CD8-positive, alpha-beta memory T cell (primary cell): ENCODE measurements at regions not wholly inside any gene's neighbourhood (a gene's known extent, or its start where the extent isn't known, plus 50 kb on each side); places are given as distances from the start of the nearest gene placed in this dataset.
A peak's percentile ranks its signal among the peaks of the same experiment; 100 is the strongest.

Experiments used
- CTCF ChIA-PET: fragments of 350-600 bp; sonication (Branson Sonifier 250); formaldehyde crosslinking; loops from one replicate; lab custom pipeline; 2021; ENCODE audit warnings: antibody characterized with exemption; lab: Charles Lee
- POLR2A ChIA-PET: fragments of 350-600 bp; sonication (Branson Sonifier 250); formaldehyde crosslinking; loops from one replicate; lab custom pipeline; 2021; ENCODE audit warnings: antibody characterized with exemption; lab: Charles Lee
- DNase-seq, 5 donors: peaks; one replicate each; pipeline versions ENCODE4 v3.0.0 to v3.0.0-alpha.2; 2020 to 2022; ENCODE audit warnings: mixed read lengths in 1 of 5
- H3K27ac ChIP-seq: one replicate; pipeline ENCODE4 v1.7.0; 2013; ENCODE audit warnings: low read depth, mild to moderate bottlenecking, low read length, moderate library complexity
- H3K27me3 ChIP-seq: 2 replicates; pipeline ENCODE4 v1.7.0; 2013; ENCODE audit warnings: low read length, mild to moderate bottlenecking; ENCODE audit not compliant: insufficient read depth, poor library complexity, severe bottlenecking
- H3K36me3 ChIP-seq: 2 replicates; pipeline ENCODE4 v1.7.0; 2013; ENCODE audit warnings: mild to moderate bottlenecking, low read length, moderate library complexity; ENCODE audit not compliant: insufficient read depth
- H3K4me1 ChIP-seq: 2 replicates; pipeline ENCODE4 v1.7.0; 2013; ENCODE audit warnings: mild to moderate bottlenecking, low read length, moderate library complexity; ENCODE audit not compliant: insufficient read depth
- H3K4me3 ChIP-seq: 2 replicates; pipeline ENCODE4 v1.7.0; 2013; ENCODE audit warnings: mild to moderate bottlenecking, low read length
- H3K9me3 ChIP-seq: 2 replicates; pipeline ENCODE4 v1.7.0; 2013; ENCODE audit warnings: mild to moderate bottlenecking, low read length
- H3K27ac Mint-ChIP-seq, 8 donors: one replicate each; pipeline ENCODE4 v1.8.0; 2020 to 2021; ENCODE audit warnings: mixed read lengths in 8 of 8, mild to moderate bottlenecking in 6 of 8, inconsistent platforms in 3 of 8, moderate library complexity in 3 of 8
- H3K27me3 Mint-ChIP-seq, 2 donors: one replicate each; pipeline ENCODE4 v1.8.0; 2020 to 2021; ENCODE audit warnings: mixed read lengths in 2 of 2, mild to moderate bottlenecking in 1 of 2, moderate library complexity in 1 of 2
- H3K36me3 Mint-ChIP-seq, 3 donors: one replicate each; pipeline ENCODE4 v1.8.0; 2020 to 2021; ENCODE audit warnings: mixed read lengths in 3 of 3, inconsistent platforms in 1 of 3, mild to moderate bottlenecking in 1 of 3
- H3K4me1 Mint-ChIP-seq, 3 donors: one replicate each; pipeline ENCODE4 v1.8.0; 2020 to 2021; ENCODE audit warnings: mixed read lengths in 3 of 3, inconsistent platforms in 1 of 3, mild to moderate bottlenecking in 1 of 3
- H3K4me3 Mint-ChIP-seq, 7 donors: one replicate each; pipeline ENCODE4 v1.8.0; 2020 to 2021; ENCODE audit warnings: mixed read lengths in 7 of 7, mild to moderate bottlenecking in 6 of 7, moderate library complexity in 4 of 7, inconsistent platforms in 2 of 7
- H3K9me3 Mint-ChIP-seq, 5 donors: one replicate each; pipeline ENCODE4 v1.8.0; 2020 to 2022; ENCODE audit warnings: mixed read lengths in 5 of 5, mild to moderate bottlenecking in 3 of 5, moderate library complexity in 2 of 5, inconsistent platforms in 1 of 5

DNA sequence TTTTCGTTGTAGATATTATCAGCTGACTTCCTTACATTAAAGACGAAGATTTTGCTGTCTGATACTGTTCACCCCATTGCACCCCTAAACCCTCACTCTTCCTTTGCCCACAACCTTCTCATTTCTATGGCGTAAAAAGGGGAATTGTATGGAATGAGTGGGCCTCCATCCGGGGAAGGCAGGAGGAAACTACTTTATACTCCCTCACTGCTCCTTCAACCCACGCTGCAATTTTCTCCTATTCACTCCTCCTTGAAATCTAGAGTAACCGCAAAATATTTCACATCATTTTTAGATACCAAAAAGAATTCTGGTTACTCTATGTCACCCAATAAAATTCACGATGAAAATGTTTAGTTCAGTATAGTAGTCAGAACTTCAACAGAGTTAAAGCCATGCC is 330.8 kb downstream of the DIRAS2 start:
- H3K27me3 ChIP-seq = no peaks in the 10 kb centered on the region
- no peaks in the 10 kb centered on the region for H3K4me1 ChIP-seq
- peaks cover 0 to 2% (median 0%) of the 10 kb centered on the region in 5 donors for H3K9me3 Mint-ChIP-seq
- H3K9me3 ChIP-seq = no peaks in the 10 kb centered on the region
- no peak for DNase-seq
- H3K4me3 ChIP-seq = no peak overlapping the region
- no peak overlapping the region for H3K27ac ChIP-seq
- ChIA-PET CTCF (no interaction called here), POLR2A (no interaction called here)
- no peaks in the 10 kb centered on the region for H3K36me3 ChIP-seq
- H3K4me1 Mint-ChIP-seq = no peaks in the 10 kb centered on the region
- no peaks in the 10 kb centered on the region for H3K36me3 Mint-ChIP-seq
- no peak overlapping the region for H3K27ac Mint-ChIP-seq
- H3K4me3 Mint-ChIP-seq = no peak overlapping the region
- H3K27me3 Mint-ChIP-seq = peaks cover 0 to 5% of the 10 kb centered on the region in 2 donors

GRCh38 chr9:90322296-90322695 is 320.3 kb downstream of the DIRAS2 start:
- Histone ChIP-seq H3K4me1 (no peaks in the 10 kb centered on the region), H3K4me3 (no peak overlapping the region), H3K27ac (no peak overlapping the region), H3K36me3 (no peaks in the 10 kb centered on the region), H3K9me3 (no peaks in the 10 kb centered on the region), H3K27me3 (no peaks in the 10 kb centered on the region)
- Mint-ChIP-seq H3K4me1 (no peaks in the 10 kb centered on the region), H3K27me3 (peaks cover 2 to 15% of the 10 kb centered on the region in 2 donors), H3K27ac (no peak overlapping the region), H3K36me3 (no peaks in the 10 kb centered on the region), H3K4me3 (no peak overlapping the region), H3K9me3 (no peaks in the 10 kb centered on the region)
- POLR2A ChIA-PET = no interaction called here
- CTCF ChIA-PET = no interaction called here
- no peak for DNase-seq

GRCh38 chr9:90325913-90326653 is 316.5 kb downstream of the DIRAS2 start:
- DNase-seq = no peak
- H3K9me3 ChIP-seq = no peaks in the 10 kb centered on the region
- H3K4me3 ChIP-seq = no peak overlapping the region
- H3K4me1 Mint-ChIP-seq = no peaks in the 10 kb centered on the region
- no peaks in the 10 kb centered on the region for H3K36me3 Mint-ChIP-seq
- no peaks in the 10 kb centered on the region for H3K36me3 ChIP-seq
- no peaks in the 10 kb centered on the region for H3K9me3 Mint-ChIP-seq
- peaks cover 1 to 21% of the 10 kb centered on the region in 2 donors for H3K27me3 Mint-ChIP-seq
- H3K4me1 ChIP-seq = no peaks in the 10 kb centered on the region
- ChIA-PET CTCF (interaction anchor here (1.2 kb wide), 1 partner anchor 25 kb away, joined by 3 read pairs; no protein-coding TSS in a partner anchor), POLR2A (no interaction called here)
- peaks cover 3% of the 10 kb centered on the region for H3K27me3 ChIP-seq
- no peak overlapping the region for H3K27ac ChIP-seq
- H3K27ac Mint-ChIP-seq = no peak overlapping the region
- no peak overlapping the region for H3K4me3 Mint-ChIP-seq

GRCh38 chr9:90330231-90330630 is 312.4 kb downstream of the DIRAS2 start:
- ChIA-PET POLR2A (no interaction called here), CTCF (no interaction called here)
- Mint-ChIP-seq H3K27ac (no peak overlapping the region), H3K4me3 (no peak overlapping the region), H3K27me3 (peaks cover 6 to 37% of the 10 kb centered on the region in 2 donors), H3K9me3 (no peaks in the 10 kb centered on the region), H3K4me1 (no peaks in the 10 kb centered on the region), H3K36me3 (no peaks in the 10 kb centered on the region)
- DNase-seq = no peak
- H3K27ac ChIP-seq = no peak overlapping the region
- no peaks in the 10 kb centered on the region for H3K9me3 ChIP-seq
- H3K4me3 ChIP-seq = no peak overlapping the region
- no peaks in the 10 kb centered on the region for H3K36me3 ChIP-seq
- no peaks in the 10 kb centered on the region for H3K4me1 ChIP-seq
- H3K27me3 ChIP-seq = peaks cover 3% of the 10 kb centered on the region

DNA sequence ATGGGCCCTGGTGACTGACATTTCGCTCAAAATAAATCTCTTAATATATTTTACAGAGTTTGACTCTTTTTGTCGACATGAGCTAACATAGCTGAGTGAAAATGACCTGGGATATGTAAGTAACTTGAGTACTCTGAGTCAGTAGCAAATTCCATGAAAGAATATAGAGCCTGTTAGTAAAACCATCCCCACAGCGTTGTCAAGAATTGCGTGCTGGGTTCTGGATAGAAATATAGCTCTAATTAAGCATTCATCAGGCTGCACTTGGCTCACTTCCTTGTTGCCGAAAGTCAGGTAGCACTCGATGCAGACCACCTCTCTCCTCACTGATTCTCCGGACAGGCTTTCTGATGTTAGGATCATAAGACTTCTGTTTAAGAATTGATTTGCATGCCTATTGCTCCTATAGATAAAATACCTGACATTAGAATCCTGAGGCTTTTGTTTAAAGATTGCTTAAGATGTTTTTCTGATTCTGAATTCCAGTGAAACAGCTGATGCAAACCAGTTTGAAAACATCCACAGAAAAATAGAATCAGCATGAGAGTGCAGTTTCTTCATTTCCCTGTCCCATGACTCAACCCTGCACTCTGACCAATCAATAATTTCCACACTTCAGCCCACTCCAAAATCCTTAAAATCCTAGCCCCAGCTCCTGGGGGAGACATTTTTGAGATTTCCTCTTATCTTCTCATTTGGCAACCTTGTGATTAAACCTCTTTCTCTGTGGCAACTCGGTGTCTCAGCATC is 310.6 kb downstream of the DIRAS2 start:
- no peak for DNase-seq
- no peak overlapping the region for H3K4me3 Mint-ChIP-seq
- ChIA-PET CTCF (no interaction called here), POLR2A (no interaction called here)
- no peaks in the 10 kb centered on the region for H3K9me3 Mint-ChIP-seq
- Histone ChIP-seq H3K9me3 (no peaks in the 10 kb centered on the region), H3K27ac (no peak overlapping the region), H3K27me3 (peaks cover 3% of the 10 kb centered on the region), H3K36me3 (no peaks in the 10 kb centered on the region), H3K4me3 (no peak overlapping the region), H3K4me1 (no peaks in the 10 kb centered on the region)
- peaks cover 6 to 37% of the 10 kb centered on the region in 2 donors for H3K27me3 Mint-ChIP-seq
- no peaks in the 10 kb centered on the region for H3K36me3 Mint-ChIP-seq
- H3K27ac Mint-ChIP-seq = peak overlapping the region in 1 of 8 donors; percentile 80
- no peaks in the 10 kb centered on the region for H3K4me1 Mint-ChIP-seq

DNA sequence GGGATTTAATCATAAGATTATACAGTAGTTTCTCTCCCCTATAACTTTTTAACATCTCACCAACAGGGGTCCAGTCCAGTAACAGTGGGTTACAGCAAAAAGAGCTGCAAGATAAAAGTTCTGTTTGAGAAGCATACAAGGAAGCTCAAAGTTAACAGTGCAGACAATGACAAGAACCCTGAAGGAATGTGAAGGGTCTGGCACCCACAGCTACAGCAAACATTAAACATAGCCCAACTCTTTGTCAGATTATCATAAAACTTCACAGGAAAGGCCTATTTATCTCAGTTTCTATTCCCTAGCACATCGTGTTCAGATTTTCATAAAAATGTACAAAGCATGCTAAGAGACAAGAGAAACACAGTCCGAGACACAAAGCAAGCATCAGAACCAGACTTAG is 309.4 kb downstream of the DIRAS2 start:
- H3K27ac Mint-ChIP-seq = no peak overlapping the region
- H3K4me3 ChIP-seq = no peak overlapping the region
- no peaks in the 10 kb centered on the region for H3K4me1 Mint-ChIP-seq
- H3K27ac ChIP-seq = no peak overlapping the region
- no peaks in the 10 kb centered on the region for H3K4me1 ChIP-seq
- peaks cover 3% of the 10 kb centered on the region for H3K27me3 ChIP-seq
- ChIA-PET CTCF (no interaction called here), POLR2A (no interaction called here)
- no peaks in the 10 kb centered on the region for H3K36me3 Mint-ChIP-seq
- H3K4me3 Mint-ChIP-seq = no peak overlapping the region
- H3K9me3 ChIP-seq = no peaks in the 10 kb centered on the region
- no peaks in the 10 kb centered on the region for H3K9me3 Mint-ChIP-seq
- no peak for DNase-seq
- peaks cover 4 to 32% of the 10 kb centered on the region in 2 donors for H3K27me3 Mint-ChIP-seq
- no peaks in the 10 kb centered on the region for H3K36me3 ChIP-seq

- no peaks in the 10 kb centered on the region for H3K9me3 ChIP-seq
- Mint-ChIP-seq H3K4me1 (no peaks in the 10 kb centered on the region), H3K27me3 (peaks cover 1 to 13% of the 10 kb centered on the region in 2 donors), H3K4me3 (no peak overlapping the region), H3K27ac (no peak overlapping the region), H3K9me3 (peaks cover 0 to 4% (median 0%) of the 10 kb centered on the region in 5 donors), H3K36me3 (no peaks in the 10 kb centered on the region)
- no peak overlapping the region for H3K4me3 ChIP-seq
- no peak overlapping the region for H3K27ac ChIP-seq
- no peak for DNase-seq
- ChIA-PET POLR2A (no interaction called here), CTCF (no interaction called here)
- H3K36me3 ChIP-seq = no peaks in the 10 kb centered on the region
- no peaks in the 10 kb centered on the region for H3K4me1 ChIP-seq
- H3K27me3 ChIP-seq = no peaks in the 10 kb centered on the region
Observed at GRCh38 chr9:90340421-90340820, 302.2 kb downstream of the DIRAS2 start.

- Histone ChIP-seq H3K4me3 (no peak overlapping the region), H3K36me3 (no peaks in the 10 kb centered on the region), H3K9me3 (no peaks in the 10 kb centered on the region), H3K27ac (no peak overlapping the region), H3K4me1 (no peaks in the 10 kb centered on the region), H3K27me3 (no peaks in the 10 kb centered on the region)
- Mint-ChIP-seq H3K27ac (peak overlapping the region in 1 of 8 donors; percentile 65), H3K4me1 (no peaks in the 10 kb centered on the region), H3K4me3 (no peak overlapping the region), H3K9me3 (peaks cover 0 to 4% (median 0%) of the 10 kb centered on the region in 5 donors), H3K27me3 (peaks cover 1 to 29% of the 10 kb centered on the region in 2 donors), H3K36me3 (no peaks in the 10 kb centered on the region)
- POLR2A ChIA-PET = no interaction called here
- no peak for DNase-seq
- CTCF ChIA-PET = no interaction called here
Observed at GRCh38 chr9:90342607-90343006, 300.0 kb downstream of the DIRAS2 start.
